Panc1 (cell line): ENCODE measurements at regions not wholly inside any gene's neighbourhood (a gene's known extent, or its start where the extent isn't known, plus 50 kb on each side); places are given as distances from the start of the nearest gene placed in this dataset.

Source experiments
- ATAC-seq: fragments of 200-7000 bp; cut with Tn5 transposase; 2 replicates; pipeline ENCODE4 v1.9.1; 2020; ENCODE audit warnings: mild to moderate bottlenecking, moderate library complexity
- BruUV-seq: library from RNA; stranded (reverse); fragments of 400-500 nt; replicated peaks from 2 replicates; lab custom pipeline; 2021; lab: Mats Ljungman, UMichigan
- CTCF ChIA-PET: fragments of 300-600 bp; sonication (Branson Sonifier 250); formaldehyde crosslinking; loops from one replicate; lab custom pipeline; 2022; ENCODE audit warnings: antibody characterized with exemption; lab: Charles Lee
- POLR2A ChIA-PET: fragments of 300-600 bp; sonication (Branson Sonifier 250); formaldehyde crosslinking; loops from one replicate; lab custom pipeline; 2022; ENCODE audit warnings: antibody characterized with exemption; lab: Charles Lee
- DNase-seq: peaks from one replicate; pipeline ENCODE4 v3.0.0-alpha.2; 2010; ENCODE audit warnings: low read depth, low spot score
- H3K27ac ChIP-seq: 2 replicates; pipeline ENCODE4 v1.5.1; 2011; ENCODE audit warnings: mild to moderate bottlenecking, low read length, inconsistent platforms
- H3K27me3 ChIP-seq: fragments of 200-500 bp; sonication (Bioruptor generic); 2 replicates; pipeline ENCODE4 v1.6.0; 2014; ENCODE audit warnings: low read length, inconsistent platforms; ENCODE audit not compliant: control insufficient read depth, insufficient read depth
- H3K36me3 ChIP-seq: fragments of 200-500 bp; sonication (Bioruptor generic); 2 replicates; pipeline ENCODE4 v1.5.1; 2014; ENCODE audit warnings: inconsistent platforms, mild to moderate bottlenecking, low read length, moderate library complexity; ENCODE audit not compliant: control insufficient read depth, insufficient read depth
- H3K4me1 ChIP-seq: 2 replicates; pipeline ENCODE4 v1.5.1; 2011; ENCODE audit warnings: inconsistent platforms, mild to moderate bottlenecking, low read length, moderate library complexity; ENCODE audit not compliant: control insufficient read depth, insufficient read depth
- H3K4me3 ChIP-seq, 2 experiments: 2 replicates each; pipeline ENCODE4 v1.5.1; 2011 to 2012; ENCODE audit warnings: low read depth in 2 of 2, low read length in 2 of 2, mild to moderate bottlenecking in 2 of 2, inconsistent platforms in 1 of 2, moderate library complexity in 1 of 2
- H3K9me3 ChIP-seq: fragments of 200-500 bp; sonication (Bioruptor generic); 2 replicates; pipeline ENCODE4 v1.5.1; 2014; ENCODE audit warnings: low read depth, mild to moderate bottlenecking, inconsistent platforms, low read length, moderate library complexity; ENCODE audit not compliant: control insufficient read depth, insufficient read depth
- CTCF ChIP-seq: fragments of 450-650 bp; IDR thresholded peaks from 2 replicates; pipeline ENCODE4 v1.5.1; 2017; ENCODE audit warnings: mild to moderate bottlenecking
- POLR2AphosphoS5 ChIP-seq: IDR thresholded peaks from 2 replicates; pipeline ENCODE4 v1.6.1; 2012; ENCODE audit warnings: mild to moderate bottlenecking, low read depth, low read length, moderate library complexity
- REST ChIP-seq, 2 experiments: IDR thresholded peaks; 2 replicates each; pipeline ENCODE4 v1.6.1; 2011 to 2012; ENCODE audit warnings: low read depth in 2 of 2, control low read depth in 1 of 2, low read length in 1 of 2, mild to moderate bottlenecking in 1 of 2, moderate library complexity in 1 of 2; ENCODE audit not compliant: insufficient read depth in 1 of 2
- SIN3A ChIP-seq: IDR thresholded peaks from 2 replicates; pipeline ENCODE4 v1.6.1; 2012; ENCODE audit warnings: low read depth, mild to moderate bottlenecking, low read length, moderate library complexity, borderline replicate concordance; ENCODE audit not compliant: insufficient read depth
- TCF7L2 ChIP-seq: IDR thresholded peaks from 2 replicates; pipeline ENCODE4 v1.6.1; 2011; ENCODE audit warnings: mild to moderate bottlenecking, low read depth, low read length, inconsistent platforms
- in situ Hi-C: cut with HindIII; loops from 2 replicates; pipeline ENCODE4 v1.10.0; 2016; ENCODE audit warnings: low sequenced_read_pairs, low pct_unique_long_range_greater_than_20kb
- intact Hi-C: fragments of 100-400 bp; cut with micrococcal nuclease; formaldehyde crosslinking; loops from one replicate; pipeline ENCODE4 v1.10.0; 2022; ENCODE audit not compliant: unreplicated experiment

- DNase-seq (no peak), ATAC-seq (no peak)
- no peaks in the 10 kb centered on the region for H3K36me3 ChIP-seq
- CTCF ChIA-PET, result no interaction called here
- no peak overlapping the region for H3K27ac ChIP-seq
- POLR2A ChIA-PET, result no interaction called here
- no peaks in the 10 kb centered on the region for H3K4me1 ChIP-seq
- intact Hi-C loops (no loop called here), in situ Hi-C loops (no loop called here)
- TF ChIP-seq SIN3A, result no peak
- TF ChIP-seq TCF7L2, result no peak
- TF ChIP-seq POLR2AphosphoS5, result no peak
- TF ChIP-seq REST (IDR thresholded peaks at IDR 0.05; ENCODE audit: insufficient read depth in 1 of 2, low read depth in 2 of 2, low read length in 1 of 2), result no peak
- no peak for TF ChIP-seq CTCF
- no peaks in the 10 kb centered on the region; the same call in none of the 2 replicates for H3K27me3 ChIP-seq
- BruUV-seq, result no TSS peak
- no peaks in the 10 kb centered on the region for H3K9me3 ChIP-seq
- H3K4me3 ChIP-seq, result no peak overlapping the region
These were observed 131.8 kb downstream of the TBX5 start for GRCh38 chr12:114274131-114274530.

- in situ Hi-C loops, result no loop called here
- Histone ChIP-seq H3K4me1 (no peaks in the 10 kb centered on the region), H3K9me3 (no peaks in the 10 kb centered on the region), H3K36me3 (no peaks in the 10 kb centered on the region), H3K27me3 (no peaks in the 10 kb centered on the region; the same call in none of the 2 replicates), H3K27ac (no peak overlapping the region), H3K4me3 (no peak overlapping the region)
- CTCF ChIA-PET, result no interaction called here
- TF ChIP-seq CTCF (no peak), POLR2AphosphoS5 (no peak), SIN3A (no peak), TCF7L2 (no peak), REST (IDR thresholded peaks at IDR 0.05; ENCODE audit: insufficient read depth in 1 of 2, low read depth in 2 of 2, low read length in 1 of 2) (no peak)
- BruUV-seq, result no TSS peak
- DNase-seq (no peak), ATAC-seq (no peak)
- intact Hi-C loops, result no loop called here
- POLR2A ChIA-PET, result no interaction called here
These were observed 133.3 kb downstream of the TBX5 start for GRCh38 chr12:114272605-114273004.
